ENCODE measurements at regions not wholly inside any gene's neighbourhood (a gene's known extent, or its start where the extent isn't known, plus 50 kb on each side); places are given as distances from the start of the nearest gene placed in this dataset.
"Not testable (repeated sequence)": the region's sequence is repeated elsewhere in the genome, so short reads cannot be mapped to it uniquely, and the experiment has no call there.

DNA sequence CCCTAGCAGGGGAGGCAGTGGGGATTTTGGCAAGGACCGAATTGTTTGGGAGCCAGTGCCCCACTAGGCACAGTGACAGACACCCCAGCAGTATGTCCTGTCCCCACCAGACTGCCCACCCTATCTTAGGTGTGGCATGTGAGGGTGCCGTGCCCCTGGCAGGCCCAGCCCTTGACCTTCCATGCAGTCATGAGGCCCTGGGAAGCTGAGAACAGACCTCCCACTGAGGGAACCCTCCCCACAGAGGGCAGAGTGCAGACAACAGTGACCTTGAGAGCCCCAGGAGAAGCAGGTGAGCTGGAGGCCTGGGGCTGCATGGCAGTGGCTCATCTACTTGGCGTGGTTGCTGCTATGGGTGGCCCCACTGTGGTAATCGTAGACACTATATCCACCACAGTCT is 538.1 kb downstream of the GOLGA6L6 start:
- not testable (repeated sequence) for DNase-seq (ENCODE audit: low read depth in 2 of 2)

- DNase-seq (ENCODE audit: low read depth in 2 of 2): not testable (repeated sequence)
Measured at GRCh38 chr15:20002560-20002959, 539.0 kb downstream of the GOLGA6L6 start.

DNA sequence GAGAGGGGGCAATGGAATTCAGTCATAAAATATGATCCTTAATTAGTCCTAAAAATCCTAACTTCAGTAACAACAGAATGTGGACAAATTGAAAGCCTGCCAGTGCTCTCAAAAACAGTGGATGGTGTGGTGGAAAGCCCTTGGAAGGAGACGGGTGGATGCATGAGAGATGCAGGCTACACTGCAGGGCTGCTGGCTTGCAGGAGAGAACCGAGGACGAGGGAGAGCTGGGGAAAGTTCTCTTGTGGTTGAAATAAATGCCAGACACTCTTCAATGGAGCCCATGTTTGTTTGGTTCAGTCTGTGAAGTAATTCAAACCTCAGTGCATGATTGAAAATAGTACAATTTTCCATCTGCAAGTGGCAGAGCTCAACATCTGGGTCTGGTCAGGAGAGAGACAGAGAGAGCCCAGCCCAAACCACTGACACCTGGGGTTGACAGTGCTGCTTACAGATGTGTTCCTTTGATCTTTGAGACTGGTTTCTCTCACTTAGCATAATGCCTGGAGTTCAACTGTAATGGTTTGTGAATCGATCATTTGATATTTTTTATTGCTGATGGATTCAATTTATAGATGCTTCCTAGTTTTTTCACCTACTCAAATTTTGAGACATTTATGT is 544.9 kb downstream of the GOLGA6L6 start:
- not testable (repeated sequence) for DNase-seq (ENCODE audit: low read depth in 2 of 2)

- DNase-seq (ENCODE audit: low read depth in 2 of 2): not testable (repeated sequence)
Measured at GRCh38 chr15:19995296-19995695, 546.3 kb downstream of the GOLGA6L6 start.

GRCh38 chr15:19992428-19992827 is 549.2 kb downstream of the GOLGA6L6 start:
- DNase-seq (ENCODE audit: low read depth in 2 of 2): no peak

- DNase-seq (ENCODE audit: low read depth in 2 of 2): no peak
Measured at GRCh38 chr15:19988094-19988660, 553.4 kb downstream of the GOLGA6L6 start.

GRCh38 chr15:19987389-19988048 is 554.1 kb downstream of the GOLGA6L6 start:
- DNase-seq (ENCODE audit: low read depth in 2 of 2): no peak

DNA sequence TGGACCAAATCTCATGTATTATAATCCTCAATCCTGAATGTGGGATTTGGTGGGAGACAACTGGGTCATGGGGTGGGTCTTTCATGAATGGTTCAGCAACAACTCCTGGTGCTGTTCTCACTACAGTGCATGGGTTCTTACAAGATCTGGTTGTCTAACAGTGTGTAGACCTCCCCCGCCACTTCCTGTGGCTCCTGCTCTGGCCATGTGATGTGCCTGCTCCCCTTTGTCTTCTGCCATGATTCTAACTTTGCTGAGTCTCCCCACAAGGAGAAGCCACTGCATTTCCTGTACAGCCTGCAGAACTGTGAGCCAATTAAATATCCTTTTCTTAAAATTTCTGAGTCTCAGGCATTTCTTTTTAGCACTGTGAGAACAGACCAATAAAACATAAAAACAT is 557.5 kb downstream of the GOLGA6L6 start:
- DNase-seq (ENCODE audit: low read depth in 2 of 2): no peak

DNA sequence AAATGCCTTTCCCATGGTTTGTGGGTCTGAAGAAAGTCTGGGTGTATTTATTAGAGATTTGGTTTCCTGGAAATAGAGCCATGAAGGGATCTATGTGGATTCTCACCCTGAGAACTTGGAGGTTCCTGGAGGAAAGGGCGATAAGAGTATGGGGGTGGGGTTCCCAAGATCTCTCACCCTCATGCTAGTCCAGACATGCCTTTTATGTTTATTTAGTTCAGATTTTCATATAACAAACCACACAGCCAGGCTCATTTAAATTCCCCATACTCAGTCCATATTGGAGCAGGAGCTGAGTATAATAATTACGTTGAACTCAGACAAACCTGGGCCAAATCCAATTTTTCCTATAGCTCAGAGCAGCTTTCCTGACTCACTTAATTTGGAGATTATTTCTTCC is 566.6 kb downstream of the GOLGA6L6 start:
- no peak for DNase-seq (ENCODE audit: low read depth in 2 of 2)

GRCh38 chr15:19973718-19974117 is 567.9 kb downstream of the GOLGA6L6 start:
- DNase-seq (ENCODE audit: low read depth in 2 of 2): no peak

GRCh38 chr15:19972582-19972981 is 569.0 kb downstream of the GOLGA6L6 start:
- not testable (repeated sequence) for DNase-seq (ENCODE audit: low read depth in 2 of 2)

- DNase-seq (ENCODE audit: low read depth in 2 of 2): not testable (repeated sequence)
Measured at GRCh38 chr15:19965574-19965973, 576.0 kb downstream of the GOLGA6L6 start.

GRCh38 chr15:19964480-19964879 is 577.1 kb downstream of the GOLGA6L6 start:
- DNase-seq (ENCODE audit: low read depth in 2 of 2): not testable (repeated sequence)

DNA sequence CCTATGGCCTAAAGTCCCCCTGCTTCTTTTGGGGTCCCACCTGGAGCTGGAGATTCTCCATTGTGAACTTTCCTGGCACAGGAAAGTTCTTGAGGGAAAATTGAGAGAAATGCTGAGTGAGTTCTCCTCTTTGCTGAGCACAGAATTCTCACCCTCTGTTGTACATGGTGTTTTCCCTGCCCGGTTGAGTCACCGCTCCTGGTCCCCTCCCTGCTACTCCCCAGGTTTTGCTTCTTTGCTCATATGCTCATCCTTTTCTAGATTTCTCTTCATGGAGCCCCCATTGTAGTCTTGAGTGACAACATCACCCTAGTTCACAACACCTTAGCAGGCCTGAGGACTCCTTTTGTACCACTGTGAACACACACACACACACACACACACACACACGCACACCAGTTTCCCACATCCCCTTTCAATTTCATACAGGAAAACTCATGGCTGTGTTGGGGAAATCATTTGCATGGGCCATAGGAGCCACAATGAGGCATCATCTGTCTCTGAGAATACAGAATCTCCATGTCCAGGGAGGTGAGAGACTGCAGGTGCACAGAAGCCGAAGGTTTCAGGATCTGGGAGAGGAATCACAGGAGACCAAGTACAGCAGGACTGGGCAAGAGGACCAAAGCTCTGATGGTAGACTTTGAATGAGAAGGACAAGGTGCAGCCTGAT is 585.3 kb downstream of the GOLGA6L6 start:
- DNase-seq (ENCODE audit: low read depth in 2 of 2): no peak

DNA sequence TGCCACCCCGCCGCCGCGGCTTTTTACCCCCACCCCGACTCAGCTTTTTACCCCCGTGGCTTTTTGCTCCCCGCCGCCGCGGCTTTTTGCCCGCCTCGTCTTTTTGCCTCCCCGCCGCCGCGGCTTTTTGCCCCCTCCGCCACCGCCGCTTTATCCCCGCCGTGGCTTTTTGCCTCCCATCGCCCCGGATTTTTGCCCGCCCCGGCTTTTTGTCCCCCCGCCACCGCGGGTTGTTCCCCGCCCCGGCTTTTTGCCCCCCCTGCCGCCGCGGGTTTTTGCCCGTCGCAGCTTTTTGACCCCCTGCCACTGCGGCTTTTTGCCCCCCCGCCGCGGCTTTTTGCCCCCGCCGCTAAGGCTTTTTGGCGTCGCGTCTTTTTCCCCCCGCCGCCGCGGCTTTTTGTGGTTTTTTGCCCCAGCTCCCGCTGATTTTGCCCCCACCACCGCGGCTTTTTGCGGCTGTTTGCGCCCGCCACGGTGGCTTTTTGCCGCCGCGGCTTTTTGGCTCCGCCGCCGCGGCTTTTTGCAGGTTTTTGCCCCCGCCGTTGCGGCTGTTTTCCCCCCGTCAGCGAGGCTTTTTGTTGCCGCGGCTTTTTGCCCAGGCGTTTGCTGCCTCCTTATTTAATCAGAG is 597.2 kb downstream of the GOLGA6L6 start:
- no peak for DNase-seq (ENCODE audit: low read depth in 2 of 2)

GRCh38 chr15:19943515-19943914 is 598.1 kb downstream of the GOLGA6L6 start:
- no peak for DNase-seq (ENCODE audit: low read depth in 2 of 2)

- not testable (repeated sequence) for DNase-seq (ENCODE audit: low read depth in 2 of 2)
Measured at GRCh38 chr15:19903281-19903680, 638.3 kb downstream of the GOLGA6L6 start.

GRCh38 chr15:19902388-19902787 is 639.2 kb downstream of the GOLGA6L6 start:
- DNase-seq (ENCODE audit: low read depth in 2 of 2): not testable (repeated sequence)

DNA sequence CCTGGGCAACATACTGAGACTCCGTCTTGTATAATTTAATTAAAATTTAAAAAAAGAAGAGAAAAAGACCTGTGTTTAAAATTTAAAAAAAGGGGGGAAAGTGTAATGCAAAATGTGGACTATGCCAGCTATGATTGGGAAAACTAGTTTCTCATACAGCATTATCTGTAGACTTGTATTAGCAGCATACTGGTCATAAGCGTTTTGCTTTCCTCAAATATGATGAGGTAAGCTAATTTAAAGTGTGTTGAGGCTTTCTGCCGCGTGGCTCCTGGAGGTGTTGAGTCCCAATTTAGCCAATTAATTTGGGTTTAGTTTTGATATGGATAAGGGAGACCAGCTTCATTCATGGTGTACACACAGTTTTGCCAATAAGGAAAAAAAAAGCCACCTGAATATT is 640.2 kb downstream of the GOLGA6L6 start:
- not testable (repeated sequence) for DNase-seq (ENCODE audit: low read depth in 2 of 2)

DNA sequence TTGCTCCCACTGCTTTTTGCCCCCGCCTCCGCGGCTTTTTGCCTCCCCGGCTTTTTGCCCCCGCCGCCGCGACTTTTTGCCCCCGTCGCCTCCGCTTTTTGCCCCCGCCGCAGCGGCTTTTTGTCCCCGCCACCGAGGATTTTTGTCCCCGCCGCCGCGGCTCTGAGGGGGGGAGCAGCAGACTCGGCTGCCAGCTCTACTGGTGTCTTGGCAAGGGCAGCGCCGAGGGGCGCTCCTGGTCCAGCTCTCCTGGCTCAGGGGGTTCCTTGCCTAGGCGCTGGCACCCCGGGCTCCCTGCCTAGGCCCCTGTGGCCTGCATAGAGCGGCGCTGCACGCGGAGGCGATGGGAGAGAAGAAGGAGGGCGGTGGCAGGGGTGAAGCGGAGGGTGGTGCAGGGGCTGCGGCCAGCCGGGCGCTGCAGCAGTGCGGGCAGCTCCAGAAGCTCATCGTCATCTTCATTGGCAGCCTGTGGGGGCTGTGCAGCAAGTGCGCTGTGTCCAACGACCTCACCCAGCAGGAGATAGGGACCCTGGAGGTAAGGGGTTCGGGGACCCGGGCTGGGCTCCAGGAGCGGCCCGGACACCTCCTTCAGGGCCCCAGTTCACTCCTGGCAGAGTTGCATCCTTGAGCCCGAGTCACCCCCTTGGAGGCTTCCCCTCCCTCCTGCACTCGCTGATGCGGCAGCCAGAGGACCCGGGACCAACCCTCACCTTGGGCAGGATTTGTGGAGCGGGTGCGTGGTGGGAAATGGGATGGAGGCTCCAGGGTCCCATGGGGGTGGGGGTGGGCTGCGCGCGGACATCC is 642.4 kb downstream of the GOLGA6L6 start:
- no peak for DNase-seq (ENCODE audit: low read depth in 2 of 2)

GRCh38 chr15:19888811-19889210 is 652.8 kb downstream of the GOLGA6L6 start:
- not testable (repeated sequence) for DNase-seq (ENCODE audit: low read depth in 2 of 2)

Measured in stimulated activated CD8-positive, alpha-beta memory T cell treated with anti-CD3 and anti-CD28 coated beads, Interleukin-2, amount 100 ng/mL, for 1 hour (primary cell).